Activated CD4-positive, alpha-beta T cell treated with anti-CD3 and anti-CD28 coated beads for 48 hours (primary cell): ENCODE measurements at regions not wholly inside any gene's neighbourhood (a gene's known extent, or its start where the extent isn't known, plus 50 kb on each side); places are given as distances from the start of the nearest gene placed in this dataset.

Source experiments
- DNase-seq: peaks from one replicate; pipeline ENCODE4 v3.0.0-alpha.2; 2020

GRCh38 chr5:3542769-3543168 lies 52.9 kb upstream of the IRX1 start:
- no peak for DNase-seq

- no peak for DNase-seq
Observed at GRCh38 chr5:3542158-3542557, 53.5 kb upstream of the IRX1 start.

GRCh38 chr5:3538886-3539285 lies 56.7 kb upstream of the IRX1 start:
- no peak for DNase-seq

- DNase-seq = no peak
Observed at GRCh38 chr5:3537942-3538341, 57.7 kb upstream of the IRX1 start.

- no peak for DNase-seq
Observed at GRCh38 chr5:3535414-3536211, 60.0 kb upstream of the IRX1 start.

GRCh38 chr5:3534997-3535396 lies 60.6 kb upstream of the IRX1 start:
- no peak for DNase-seq

- DNase-seq = no peak
Observed at GRCh38 chr5:3531320-3531986, 64.2 kb upstream of the IRX1 start.

- DNase-seq = no peak
Observed at GRCh38 chr5:3530251-3530650, 65.4 kb upstream of the IRX1 start.

GRCh38 chr5:3526551-3527185 lies 69.0 kb upstream of the IRX1 start:
- DNase-seq = no peak

- DNase-seq = no peak
Observed at GRCh38 chr5:3522491-3522890, 73.1 kb upstream of the IRX1 start.

- DNase-seq = no peak
Observed at GRCh38 chr5:3518576-3518975, 77.1 kb upstream of the IRX1 start.

- DNase-seq = no peak
Observed at GRCh38 chr5:3518051-3518450, 77.6 kb upstream of the IRX1 start.

- no peak for DNase-seq
Observed at GRCh38 chr5:3517348-3517747, 78.3 kb upstream of the IRX1 start.

- DNase-seq = no peak
Observed at GRCh38 chr5:3512361-3513095, 83.1 kb upstream of the IRX1 start.

GRCh38 chr5:3511934-3512333 lies 83.7 kb upstream of the IRX1 start:
- no peak for DNase-seq

- DNase-seq = no peak
Observed at GRCh38 chr5:3511519-3511918, 84.1 kb upstream of the IRX1 start.

GRCh38 chr5:3510642-3511417 lies 84.8 kb upstream of the IRX1 start:
- DNase-seq = no peak

- DNase-seq = no peak
Observed at GRCh38 chr5:3509290-3509689, 86.3 kb upstream of the IRX1 start.

GRCh38 chr5:3508395-3508794 lies 87.2 kb upstream of the IRX1 start:
- DNase-seq = no peak

GRCh38 chr5:3490957-3491507 lies 104.6 kb upstream of the IRX1 start:
- no peak for DNase-seq

- DNase-seq = no peak
Observed at GRCh38 chr5:3489239-3489843, 106.3 kb upstream of the IRX1 start.

- no peak for DNase-seq
Observed at GRCh38 chr5:3484836-3485235, 110.8 kb upstream of the IRX1 start.
